ENCODE measurements at regions not wholly inside any gene's neighbourhood (a gene's known extent, or its start where the extent isn't known, plus 50 kb on each side); places are given as distances from the start of the nearest gene placed in this dataset.

- TF ChIP-seq CTCF (conservative IDR thresholded peaks at IDR 0.05 in 1 of 2, IDR thresholded peaks at IDR 0.05 in 1 of 2; ENCODE audit: extremely low read depth in 1 of 2, insufficient read depth in 1 of 2, low read depth in 1 of 2, low read length in 2 of 2) (no peak), EZH2 (IDR thresholded peaks at IDR 0.05; ENCODE audit: borderline replicate concordance, low read length) (no peak)
Measured at GRCh38 chr5:148903587-148903986, 77.2 kb downstream of the ADRB2 start.

Data from mammary epithelial cell (primary cell).